SU-DHL-6 (cell line): ENCODE measurements at regions not wholly inside any gene's neighbourhood (a gene's known extent, or its start where the extent isn't known, plus 50 kb on each side); places are given as distances from the start of the nearest gene placed in this dataset.

ENCODE experiments used
- CTCF ChIP-seq: fragments of 200-600 bp; sonication (generic); IDR thresholded peaks from one replicate; pipeline ENCODE4 v1.5.1; 2017; ENCODE audit warnings: antibody characterized with exemption, mild to moderate bottlenecking, low read length, moderate library complexity; ENCODE audit not compliant: insufficient read depth, poor library complexity, severe bottlenecking
- EZH2phosphoT487 ChIP-seq: fragments of 200-600 bp; sonication (generic), shearing (Covaris generic); conservative IDR thresholded peaks from 2 replicates; pipeline ENCODE4 v1.6.1; 2018; ENCODE audit warnings: mild to moderate bottlenecking, antibody characterized with exemption, low read length, moderate library complexity, mixed read lengths

- no peak for TF ChIP-seq CTCF
- TF ChIP-seq EZH2phosphoT487, result no peak
These were observed 153.5 kb downstream of the ARL4C start for GRCh38 chr2:234343372-234343771.
